PFSK-1 (cell line): ENCODE measurements at regions not wholly inside any gene's neighbourhood (a gene's known extent, or its start where the extent isn't known, plus 50 kb on each side); places are given as distances from the start of the nearest gene placed in this dataset.

Experiments used
- FOXP2 ChIP-seq: optimal IDR thresholded peaks from 2 replicates; pipeline ENCODE3; 2011; ENCODE audit warnings: borderline replicate concordance, control low read depth, inconsistent platforms; ENCODE audit not compliant: insufficient read depth; ENCODE audit errors: extremely low read length, extremely low read depth
- POLR2AphosphoS5 ChIP-seq: IDR thresholded peaks from 2 replicates; pipeline ENCODE4 v1.6.1; 2012; ENCODE audit warnings: low read depth, mild to moderate bottlenecking, control low read depth, low read length, moderate library complexity
- SIN3A ChIP-seq: IDR thresholded peaks from 2 replicates; pipeline ENCODE4 v1.6.1; 2012; ENCODE audit warnings: mild to moderate bottlenecking, low read length, moderate library complexity, borderline replicate concordance; ENCODE audit not compliant: insufficient read depth
- TAF1 ChIP-seq: IDR thresholded peaks from 2 replicates; pipeline ENCODE4 v1.6.1; 2012; ENCODE audit warnings: low read length, control low read depth, borderline replicate concordance; ENCODE audit not compliant: insufficient read depth
- TF ChIP-seq, protein P1 (sequence below), 2 experiments: IDR thresholded peaks; 2 replicates each; pipeline versions ENCODE4 v1.6.1 to v1.8.0; 2011 to 2012; ENCODE audit warnings: low read depth in 2 of 2, low read length in 2 of 2, control low read depth in 1 of 2, inconsistent platforms in 1 of 2, mild to moderate bottlenecking in 1 of 2, moderate library complexity in 1 of 2; ENCODE audit not compliant: insufficient read depth in 1 of 2

DNA sequence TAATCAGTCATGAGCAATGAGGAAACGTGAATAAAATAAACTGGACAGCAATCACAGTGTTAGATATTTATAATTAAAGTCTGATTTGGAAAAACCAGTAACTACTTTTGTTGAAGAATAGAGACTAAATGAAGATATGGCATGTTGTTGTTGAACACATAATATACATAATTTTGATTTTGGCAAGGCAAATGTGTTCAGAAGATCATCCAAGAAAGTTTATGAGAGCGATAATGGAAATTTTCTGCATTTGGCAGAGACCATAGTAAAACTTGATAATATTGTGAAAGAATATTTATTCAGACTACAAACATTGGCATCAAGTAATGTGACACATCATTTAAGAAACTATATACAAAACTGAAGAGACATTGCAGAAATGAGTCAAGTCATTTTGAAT lies 620.7 kb downstream of the TMA16 start:
- TF ChIP-seq, protein P1, sequence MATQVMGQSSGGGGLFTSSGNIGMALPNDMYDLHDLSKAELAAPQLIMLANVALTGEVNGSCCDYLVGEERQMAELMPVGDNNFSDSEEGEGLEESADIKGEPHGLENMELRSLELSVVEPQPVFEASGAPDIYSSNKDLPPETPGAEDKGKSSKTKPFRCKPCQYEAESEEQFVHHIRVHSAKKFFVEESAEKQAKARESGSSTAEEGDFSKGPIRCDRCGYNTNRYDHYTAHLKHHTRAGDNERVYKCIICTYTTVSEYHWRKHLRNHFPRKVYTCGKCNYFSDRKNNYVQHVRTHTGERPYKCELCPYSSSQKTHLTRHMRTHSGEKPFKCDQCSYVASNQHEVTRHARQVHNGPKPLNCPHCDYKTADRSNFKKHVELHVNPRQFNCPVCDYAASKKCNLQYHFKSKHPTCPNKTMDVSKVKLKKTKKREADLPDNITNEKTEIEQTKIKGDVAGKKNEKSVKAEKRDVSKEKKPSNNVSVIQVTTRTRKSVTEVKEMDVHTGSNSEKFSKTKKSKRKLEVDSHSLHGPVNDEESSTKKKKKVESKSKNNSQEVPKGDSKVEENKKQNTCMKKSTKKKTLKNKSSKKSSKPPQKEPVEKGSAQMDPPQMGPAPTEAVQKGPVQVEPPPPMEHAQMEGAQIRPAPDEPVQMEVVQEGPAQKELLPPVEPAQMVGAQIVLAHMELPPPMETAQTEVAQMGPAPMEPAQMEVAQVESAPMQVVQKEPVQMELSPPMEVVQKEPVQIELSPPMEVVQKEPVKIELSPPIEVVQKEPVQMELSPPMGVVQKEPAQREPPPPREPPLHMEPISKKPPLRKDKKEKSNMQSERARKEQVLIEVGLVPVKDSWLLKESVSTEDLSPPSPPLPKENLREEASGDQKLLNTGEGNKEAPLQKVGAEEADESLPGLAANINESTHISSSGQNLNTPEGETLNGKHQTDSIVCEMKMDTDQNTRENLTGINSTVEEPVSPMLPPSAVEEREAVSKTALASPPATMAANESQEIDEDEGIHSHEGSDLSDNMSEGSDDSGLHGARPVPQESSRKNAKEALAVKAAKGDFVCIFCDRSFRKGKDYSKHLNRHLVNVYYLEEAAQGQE (IDR thresholded peaks at IDR 0.05; ENCODE audit: insufficient read depth in 1 of 2, low read depth in 2 of 2, low read length in 2 of 2): no peak
- TF ChIP-seq FOXP2 (no peak), TAF1 (no peak), SIN3A (no peak), POLR2AphosphoS5 (no peak)

DNA sequence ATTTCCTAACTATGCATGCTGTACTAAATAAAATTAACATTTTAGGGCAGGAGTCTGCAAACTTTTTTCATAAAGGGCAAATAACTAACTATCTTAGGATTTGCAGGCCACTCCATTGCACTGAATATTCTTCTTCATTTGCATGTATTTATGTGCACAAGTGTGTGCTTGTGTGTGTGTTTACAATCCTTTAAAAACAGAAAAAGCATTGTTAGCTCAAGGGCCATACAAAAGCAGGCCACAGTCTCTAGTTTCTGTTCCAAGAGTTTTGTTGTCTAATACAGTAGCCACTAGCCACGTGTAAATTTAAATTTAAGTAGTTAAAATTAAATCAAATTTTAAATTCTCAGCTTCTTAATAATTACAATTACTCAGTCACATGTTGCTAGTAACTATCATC lies 621.8 kb downstream of the TMA16 start:
- TF ChIP-seq POLR2AphosphoS5: no peak
- TF ChIP-seq SIN3A: no peak
- TF ChIP-seq TAF1: no peak
- no peak for TF ChIP-seq FOXP2
- TF ChIP-seq, protein P1 (IDR thresholded peaks at IDR 0.05; ENCODE audit: insufficient read depth in 1 of 2, low read depth in 2 of 2, low read length in 2 of 2): no peak

GRCh38 chr4:164134388-164134787 lies 619.5 kb upstream of the SMIM31 start:
- TF ChIP-seq SIN3A (no peak), FOXP2 (no peak), TAF1 (no peak), POLR2AphosphoS5 (no peak)
- TF ChIP-seq, protein P1 (IDR thresholded peaks at IDR 0.05; ENCODE audit: insufficient read depth in 1 of 2, low read depth in 2 of 2, low read length in 2 of 2): no peak

DNA sequence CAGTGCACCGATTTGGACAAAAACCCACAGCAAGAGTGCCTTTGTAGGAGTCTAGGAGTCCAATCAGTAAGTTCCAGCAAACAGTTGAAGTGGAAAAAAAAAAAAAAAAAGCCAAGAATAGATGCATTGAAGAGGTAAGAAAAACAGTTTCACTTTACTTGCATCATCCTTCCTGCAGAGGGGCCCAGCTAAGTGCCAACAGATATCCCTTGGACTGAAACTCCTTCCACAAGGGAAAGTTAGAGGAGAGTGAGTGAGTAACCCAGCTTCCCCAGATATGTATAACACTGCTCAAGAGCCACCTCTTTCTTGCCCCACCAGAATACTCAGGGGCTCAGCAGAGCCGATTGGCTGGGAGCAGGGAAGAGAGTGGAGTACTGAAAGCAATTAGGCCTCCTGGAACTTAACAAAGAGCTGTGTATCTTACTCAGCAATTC lies 617.7 kb upstream of the SMIM31 start:
- TF ChIP-seq SIN3A: no peak
- no peak for TF ChIP-seq TAF1
- TF ChIP-seq FOXP2: no peak
- TF ChIP-seq, protein P1 (IDR thresholded peaks at IDR 0.05; ENCODE audit: insufficient read depth in 1 of 2, low read depth in 2 of 2, low read length in 2 of 2): no peak
- no peak for TF ChIP-seq POLR2AphosphoS5

DNA sequence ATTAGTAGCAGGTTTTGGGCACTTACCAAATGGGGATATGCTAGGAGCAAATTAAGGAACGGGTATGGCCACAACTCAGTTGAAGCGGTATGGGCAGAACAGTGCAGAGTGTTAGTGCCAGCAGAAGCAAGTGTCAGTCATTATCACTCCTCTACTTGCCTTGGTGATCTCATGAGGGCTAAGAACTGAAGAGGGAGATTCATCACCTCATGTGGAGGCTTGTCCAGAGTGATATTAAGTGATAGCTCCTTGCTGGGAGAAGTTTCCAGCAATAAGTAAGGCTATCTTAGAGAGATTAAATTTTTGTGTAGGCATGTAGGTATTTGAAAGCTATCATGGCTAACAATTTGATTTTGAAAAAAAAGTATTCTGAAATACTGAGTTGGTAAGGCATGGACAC lies 615.4 kb upstream of the SMIM31 start:
- TF ChIP-seq, protein P1 (IDR thresholded peaks at IDR 0.05; ENCODE audit: insufficient read depth in 1 of 2, low read depth in 2 of 2, low read length in 2 of 2): no peak
- TF ChIP-seq FOXP2 (no peak), SIN3A (no peak), POLR2AphosphoS5 (no peak), TAF1 (no peak)
